ENCODE measurements at regions not wholly inside any gene's neighbourhood (a gene's known extent, or its start where the extent isn't known, plus 50 kb on each side); places are given as distances from the start of the nearest gene placed in this dataset.

DNA sequence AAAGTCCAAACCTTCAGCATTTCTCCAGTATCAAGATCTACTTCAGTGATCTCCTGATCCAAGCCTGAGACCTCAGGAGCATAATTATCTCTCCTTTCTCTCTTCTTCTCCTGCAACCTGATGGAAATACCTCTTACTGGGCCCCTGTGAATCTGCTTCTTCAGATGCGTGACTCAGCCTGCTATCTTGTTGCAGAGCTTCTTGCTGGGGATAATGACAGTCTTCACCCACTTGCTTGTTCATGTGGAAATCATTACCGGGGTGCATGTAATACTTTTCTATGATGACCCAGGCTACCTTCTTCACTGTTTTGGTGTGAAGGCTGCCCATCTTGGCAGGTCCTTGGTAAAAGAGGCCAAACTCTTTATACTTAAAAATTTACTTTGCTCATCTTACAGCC is 140.0 kb upstream of the POU2AF2 start:
- Mint-ChIP-seq H3K27ac (no peak overlapping the region), H3K4me1 (no peaks in the 10 kb centered on the region), H3K27me3 (ENCODE audit: low read depth in 2 of 2) (peaks cover 0 to 9% of the 10 kb centered on the region in 2 donors), H3K4me3 (no peak overlapping the region), H3K36me3 (no peaks in the 10 kb centered on the region), H3K9me3 (no peaks in the 10 kb centered on the region)
- H3K4me1 ChIP-seq (ENCODE audit: control insufficient read depth, insufficient read depth, low read length) = no peaks in the 10 kb centered on the region
- H3K36me3 ChIP-seq (ENCODE audit: control insufficient read depth, insufficient read depth, low read length) = no peaks in the 10 kb centered on the region
- H3K4me3 ChIP-seq (ENCODE audit: low read length) = no peak overlapping the region
- DNase-seq (no peak), ATAC-seq (no peak)
- TF ChIP-seq CTCF (IDR thresholded peaks at IDR 0.05) = no peak
- intact Hi-C loops (cut with micrococcal nuclease) = no loop called here
- H3K9me3 ChIP-seq (ENCODE audit: control insufficient read depth, insufficient read depth, low read length) = no peaks in the 10 kb centered on the region
- 89% methylated on average over 2 of the region's 2 CpGs for WGBS (ENCODE audit: insufficient coverage)
- H3K27ac ChIP-seq (ENCODE audit: low read length) = no peak overlapping the region
- no peaks in the 10 kb centered on the region for H3K27me3 ChIP-seq (ENCODE audit: control insufficient read depth, insufficient read depth, low read length)

- Mint-ChIP-seq H3K4me1 (no peaks in the 10 kb centered on the region), H3K4me3 (no peak overlapping the region), H3K9me3 (peaks cover 0 to 2% of the 10 kb centered on the region in 2 donors), H3K27me3 (ENCODE audit: low read depth in 2 of 2) (peaks cover 0 to 9% of the 10 kb centered on the region in 2 donors), H3K36me3 (no peaks in the 10 kb centered on the region), H3K27ac (no peak overlapping the region)
- Histone ChIP-seq H3K27me3 (ENCODE audit: control insufficient read depth, insufficient read depth, low read length) (no peaks in the 10 kb centered on the region), H3K4me1 (ENCODE audit: control insufficient read depth, insufficient read depth, low read length) (no peaks in the 10 kb centered on the region), H3K27ac (ENCODE audit: low read length) (no peak overlapping the region), H3K4me3 (ENCODE audit: low read length) (no peak overlapping the region), H3K36me3 (ENCODE audit: control insufficient read depth, insufficient read depth, low read length) (no peaks in the 10 kb centered on the region), H3K9me3 (ENCODE audit: control insufficient read depth, insufficient read depth, low read length) (no peaks in the 10 kb centered on the region)
- ATAC-seq (no peak), DNase-seq (no peak)
- TF ChIP-seq CTCF (IDR thresholded peaks at IDR 0.05) = no peak
- intact Hi-C loops (cut with micrococcal nuclease) = no loop called here
These were observed 141.3 kb upstream of the POU2AF2 start for GRCh38 chr11:111104185-111104584.

DNA sequence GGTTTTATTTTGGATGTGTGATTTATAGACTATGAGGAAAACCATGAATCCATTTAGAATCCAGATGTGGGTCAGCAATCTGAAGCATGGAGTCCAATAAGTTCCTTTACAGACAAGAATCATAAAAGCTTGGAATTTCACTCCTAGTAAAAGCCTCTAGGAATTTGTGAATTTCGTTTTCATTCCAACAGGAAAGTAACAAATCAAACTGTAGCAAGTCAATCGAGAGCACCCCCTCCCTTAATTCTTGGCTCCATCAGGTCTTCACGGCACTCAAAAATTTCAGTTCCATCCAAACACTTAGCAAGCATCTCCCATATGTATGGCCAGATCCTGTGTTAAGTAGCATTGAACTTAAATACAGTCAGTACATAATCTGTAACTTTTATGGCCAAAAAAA is 143.6 kb upstream of the POU2AF2 start:
- intact Hi-C loops (cut with micrococcal nuclease) = no loop called here
- DNase-seq (no peak), ATAC-seq (no peak)
- H3K4me1 ChIP-seq (ENCODE audit: control insufficient read depth, insufficient read depth, low read length) = no peaks in the 10 kb centered on the region
- H3K36me3 ChIP-seq (ENCODE audit: control insufficient read depth, insufficient read depth, low read length) = no peaks in the 10 kb centered on the region
- no peaks in the 10 kb centered on the region for H3K27me3 ChIP-seq (ENCODE audit: control insufficient read depth, insufficient read depth, low read length)
- no peaks in the 10 kb centered on the region for H3K9me3 ChIP-seq (ENCODE audit: control insufficient read depth, insufficient read depth, low read length)
- Mint-ChIP-seq H3K27me3 (ENCODE audit: low read depth in 2 of 2) (peaks cover 0 to 9% of the 10 kb centered on the region in 2 donors), H3K36me3 (no peaks in the 10 kb centered on the region), H3K4me1 (no peaks in the 10 kb centered on the region), H3K27ac (no peak overlapping the region), H3K9me3 (peaks cover 0 to 2% of the 10 kb centered on the region in 2 donors), H3K4me3 (no peak overlapping the region)
- WGBS (ENCODE audit: insufficient coverage) = 76% methylated on average over 3 of the region's 3 CpGs
- H3K4me3 ChIP-seq (ENCODE audit: low read length) = no peak overlapping the region
- no peak overlapping the region for H3K27ac ChIP-seq (ENCODE audit: low read length)
- TF ChIP-seq CTCF (IDR thresholded peaks at IDR 0.05) = no peak

- Histone ChIP-seq H3K9me3 (ENCODE audit: control insufficient read depth, insufficient read depth, low read length) (no peaks in the 10 kb centered on the region), H3K4me1 (ENCODE audit: control insufficient read depth, insufficient read depth, low read length) (no peaks in the 10 kb centered on the region), H3K4me3 (ENCODE audit: low read length) (no peak overlapping the region), H3K36me3 (ENCODE audit: control insufficient read depth, insufficient read depth, low read length) (no peaks in the 10 kb centered on the region), H3K27ac (ENCODE audit: low read length) (no peak overlapping the region), H3K27me3 (ENCODE audit: control insufficient read depth, insufficient read depth, low read length) (no peaks in the 10 kb centered on the region)
- no peak for TF ChIP-seq CTCF (IDR thresholded peaks at IDR 0.05)
- H3K36me3 Mint-ChIP-seq = no peaks in the 10 kb centered on the region
- intact Hi-C loops (cut with micrococcal nuclease) = no loop called here
- 83% methylated on average over 2 of the region's 2 CpGs for WGBS (ENCODE audit: insufficient coverage)
- ATAC-seq (no peak), DNase-seq (no peak)
- H3K27me3 Mint-ChIP-seq (ENCODE audit: low read depth in 2 of 2) = peaks cover 0 to 4% of the 10 kb centered on the region in 2 donors
- H3K27ac Mint-ChIP-seq = no peak overlapping the region
- H3K4me3 Mint-ChIP-seq = no peak overlapping the region
- H3K9me3 Mint-ChIP-seq = peaks cover 0 to 2% of the 10 kb centered on the region in 2 donors
- H3K4me1 Mint-ChIP-seq = no peaks in the 10 kb centered on the region
These were observed 146.4 kb upstream of the POU2AF2 start for GRCh38 chr11:111099028-111099713.
